B cell (primary cell): ENCODE measurements at regions not wholly inside any gene's neighbourhood (a gene's known extent, or its start where the extent isn't known, plus 50 kb on each side); places are given as distances from the start of the nearest gene placed in this dataset.

ENCODE experiments used
- ATAC-seq: fragments of 200-7000 bp; cut with Tn5 transposase; one replicate; pipeline ENCODE4 v1.10.0; 2021; ENCODE audit warnings: low read depth, mild to moderate bottlenecking, moderate number of reproducible peaks, moderate library complexity
- CTCF ChIA-PET: fragments of 350-600 bp; sonication (Branson Sonifier 250); formaldehyde crosslinking; loops from one replicate; lab custom pipeline; 2021; ENCODE audit warnings: antibody characterized with exemption, inconsistent platforms; lab: Charles Lee
- POLR2A ChIA-PET: fragments of 350-600 bp; sonication (Branson Sonifier 250); formaldehyde crosslinking; loops from one replicate; lab custom pipeline; 2021; ENCODE audit warnings: antibody characterized with exemption; lab: Charles Lee
- DNase-seq: peaks from one replicate; pipeline ENCODE4 v3.0.0; 2013
- H2AFZ ChIP-seq: 2 replicates; pipeline ENCODE4 v1.6.1; 2012; ENCODE audit warnings: mild to moderate bottlenecking, low read depth, low read length; ENCODE audit not compliant: insufficient read depth, poor library complexity, severe bottlenecking
- H3K27ac ChIP-seq, 2 donors: 1 replicate in 1 of 2; 2 replicates in 1 of 2; pipeline ENCODE4 v1.5.1; 2012 to 2013; ENCODE audit warnings: low read length in 2 of 2, mild to moderate bottlenecking in 2 of 2, moderate library complexity in 1 of 2
- H3K27me3 ChIP-seq, 4 experiments: fragments of 200-600 bp in 1 of 4; sonication (generic) in 1 of 4; replicated peaks in 1 of 4; 1 replicate in 2 of 4; 2 replicates in 2 of 4; pipeline versions ENCODE4 v1.6.1 to v1.7.0; 2013 to 2016; ENCODE audit warnings: low read length in 3 of 4, mild to moderate bottlenecking in 2 of 4, mixed read lengths in 1 of 4, moderate library complexity in 1 of 4; ENCODE audit not compliant: insufficient read depth in 4 of 4, control insufficient read depth in 3 of 4; ENCODE audit errors: control extremely low read depth in 1 of 4
- H3K36me3 ChIP-seq, 2 experiments: replicated peaks in 1 of 2; 1 replicate in 1 of 2; 2 replicates in 1 of 2; pipeline versions ENCODE4 v1.6.1 to v1.7.1; 2013; ENCODE audit warnings: low read length in 1 of 2; ENCODE audit not compliant: insufficient read depth in 2 of 2, control insufficient read depth in 1 of 2; ENCODE audit errors: control extremely low read depth in 1 of 2, extremely low read depth in 1 of 2
- H3K4me1 ChIP-seq, 2 donors: fragments of 200-600 bp in 1 of 2; sonication (generic) in 1 of 2; 1 replicate in 1 of 2; 2 replicates in 1 of 2; pipeline versions ENCODE4 v1.5.1 to v1.6.1; 2013 to 2017; ENCODE audit warnings: low read length in 2 of 2; ENCODE audit not compliant: control insufficient read depth in 2 of 2, insufficient read depth in 2 of 2
- H3K4me2 ChIP-seq: replicated peaks from 2 replicates; pipeline ENCODE3; 2012; ENCODE audit warnings: mild to moderate bottlenecking, low read depth, low read length; ENCODE audit not compliant: poor library complexity, severe bottlenecking
- H3K4me3 ChIP-seq, 5 experiments: fragments of 200-600 bp in 1 of 5; sonication (generic) in 1 of 5; 1 replicate in 3 of 5; 2 replicates in 2 of 5; pipeline versions ENCODE4 v1.5.1 to v1.7.0; 2011 to 2016; ENCODE audit warnings: low read length in 4 of 5, mild to moderate bottlenecking in 4 of 5, low read depth in 2 of 5, control low read depth in 1 of 5, moderate library complexity in 1 of 5; ENCODE audit not compliant: insufficient read depth in 1 of 5; ENCODE audit errors: control extremely low read depth in 1 of 5, extremely low read depth in 1 of 5
- H3K79me2 ChIP-seq: fragments of 200-600 bp; sonication (generic); one replicate; pipeline ENCODE4 v1.6.0; 2016; ENCODE audit warnings: low read length; ENCODE audit not compliant: control insufficient read depth, insufficient read depth
- H3K9ac ChIP-seq: fragments of 200-600 bp; sonication (generic); 2 replicates; pipeline ENCODE4 v1.6.1; 2017; ENCODE audit warnings: mild to moderate bottlenecking, low read length, moderate library complexity
- H3K9me3 ChIP-seq, 3 donors: one replicate each; pipeline versions ENCODE4 v1.6.1 to v1.7.1; 2013; ENCODE audit warnings: low read length in 2 of 3; ENCODE audit not compliant: control insufficient read depth in 2 of 3, insufficient read depth in 1 of 3; ENCODE audit errors: control extremely low read depth in 1 of 3
- H4K20me1 ChIP-seq: 2 replicates; pipeline ENCODE4 v1.6.0; 2012; ENCODE audit warnings: mild to moderate bottlenecking, low read length; ENCODE audit not compliant: insufficient read depth, control insufficient read depth, poor library complexity, severe bottlenecking
- H3K27ac Mint-ChIP-seq: one replicate; pipeline ENCODE4 v1.8.0; 2021; ENCODE audit warnings: mixed read lengths
- H3K27me3 Mint-ChIP-seq: one replicate; pipeline ENCODE4 v1.8.0; 2021; ENCODE audit warnings: mixed read lengths
- H3K4me1 Mint-ChIP-seq: one replicate; pipeline ENCODE4 v1.8.0; 2021; ENCODE audit warnings: mixed read lengths
- H3K4me3 Mint-ChIP-seq: one replicate; pipeline ENCODE4 v1.8.0; 2021; ENCODE audit warnings: mixed read lengths
- H3K9me3 Mint-ChIP-seq: one replicate; pipeline ENCODE4 v1.8.0; 2022; ENCODE audit warnings: mixed read lengths; ENCODE audit not compliant: insufficient read depth
- EZH2 ChIP-seq: IDR thresholded peaks from 2 replicates; pipeline ENCODE4 v1.6.1; 2012; ENCODE audit warnings: borderline replicate concordance, low read depth, mild to moderate bottlenecking, moderate library complexity, low read length; ENCODE audit not compliant: insufficient read depth, poor library complexity, severe bottlenecking
- WGBS: methylation state at CpG from one replicate; pipeline ENCODE4 v1.1.5; 2013; ENCODE audit warnings: missing lambda C conversion rate; ENCODE audit not compliant: insufficient coverage; 5-methylcytosine and 5-hydroxymethylcytosine counted together
- intact Hi-C: fragments of 100-400 bp; cut with micrococcal nuclease; formaldehyde crosslinking; loops from one replicate; pipeline ENCODE4 v1.10.0; 2022
- TF ChIP-seq, protein P1 (sequence below): fragments of 200-600 bp; IDR thresholded peaks from one replicate; pipeline ENCODE4 v1.8.0; 2022; ENCODE audit warnings: antibody characterized with exemption, mild to moderate bottlenecking

DNA sequence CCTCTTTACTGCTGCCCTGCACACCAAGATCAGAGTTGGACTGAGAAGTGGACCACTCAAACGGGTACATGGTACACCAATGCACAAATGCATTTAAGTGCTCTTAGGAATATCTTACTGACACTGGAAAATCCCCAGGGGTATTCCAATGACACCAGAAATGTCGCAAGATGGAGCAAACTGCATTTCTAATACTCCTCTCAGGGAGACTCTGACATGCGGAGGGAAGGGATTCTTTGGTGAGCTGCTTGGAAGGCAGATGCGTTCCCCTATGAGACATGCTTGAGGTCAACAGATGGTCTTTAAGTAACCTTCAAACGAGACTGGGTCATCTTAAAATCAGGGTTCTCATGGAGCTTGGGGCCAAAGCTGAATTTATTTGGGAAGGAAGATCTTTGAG is 521.8 kb upstream of the TCF4 start:
- intact Hi-C loops, result loop anchor here (10.0 kb wide), 1 partner anchor 695 kb away; no protein-coding TSS in a partner anchor
- H4K20me1 ChIP-seq, result no peaks in the 10 kb centered on the region
- H3K9ac ChIP-seq, result no peak overlapping the region
- H3K36me3 ChIP-seq, result no peaks in the 10 kb centered on the region
- peaks cover 0 to 3% (median 0%) of the 10 kb centered on the region in 3 donors for H3K9me3 ChIP-seq
- Mint-ChIP-seq H3K4me3 (no peak overlapping the region), H3K4me1 (peaks cover 32% of the 10 kb centered on the region), H3K9me3 (peaks cover 4% of the 10 kb centered on the region), H3K27ac (no peak overlapping the region), H3K27me3 (no peaks in the 10 kb centered on the region)
- 89% methylated on average over 3 of the region's 5 CpGs for WGBS
- no peak overlapping the region for H2AFZ ChIP-seq
- no peak overlapping the region for H3K4me3 ChIP-seq
- ChIA-PET POLR2A (no interaction called here), CTCF (no interaction called here)
- no peaks in the 10 kb centered on the region for H3K27me3 ChIP-seq
- H3K79me2 ChIP-seq, result no peaks in the 10 kb centered on the region
- no peak for DNase-seq
- TF ChIP-seq EZH2, result no peak
- TF ChIP-seq, protein P1, sequence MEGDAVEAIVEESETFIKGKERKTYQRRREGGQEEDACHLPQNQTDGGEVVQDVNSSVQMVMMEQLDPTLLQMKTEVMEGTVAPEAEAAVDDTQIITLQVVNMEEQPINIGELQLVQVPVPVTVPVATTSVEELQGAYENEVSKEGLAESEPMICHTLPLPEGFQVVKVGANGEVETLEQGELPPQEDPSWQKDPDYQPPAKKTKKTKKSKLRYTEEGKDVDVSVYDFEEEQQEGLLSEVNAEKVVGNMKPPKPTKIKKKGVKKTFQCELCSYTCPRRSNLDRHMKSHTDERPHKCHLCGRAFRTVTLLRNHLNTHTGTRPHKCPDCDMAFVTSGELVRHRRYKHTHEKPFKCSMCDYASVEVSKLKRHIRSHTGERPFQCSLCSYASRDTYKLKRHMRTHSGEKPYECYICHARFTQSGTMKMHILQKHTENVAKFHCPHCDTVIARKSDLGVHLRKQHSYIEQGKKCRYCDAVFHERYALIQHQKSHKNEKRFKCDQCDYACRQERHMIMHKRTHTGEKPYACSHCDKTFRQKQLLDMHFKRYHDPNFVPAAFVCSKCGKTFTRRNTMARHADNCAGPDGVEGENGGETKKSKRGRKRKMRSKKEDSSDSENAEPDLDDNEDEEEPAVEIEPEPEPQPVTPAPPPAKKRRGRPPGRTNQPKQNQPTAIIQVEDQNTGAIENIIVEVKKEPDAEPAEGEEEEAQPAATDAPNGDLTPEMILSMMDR, result no peak
- no peak for ATAC-seq
- H3K27ac ChIP-seq, result no peak overlapping the region
- H3K4me1 ChIP-seq, result peaks cover 22 to 29% of the 10 kb centered on the region in 2 donors
- H3K4me2 ChIP-seq, result no peak overlapping the region

DNA sequence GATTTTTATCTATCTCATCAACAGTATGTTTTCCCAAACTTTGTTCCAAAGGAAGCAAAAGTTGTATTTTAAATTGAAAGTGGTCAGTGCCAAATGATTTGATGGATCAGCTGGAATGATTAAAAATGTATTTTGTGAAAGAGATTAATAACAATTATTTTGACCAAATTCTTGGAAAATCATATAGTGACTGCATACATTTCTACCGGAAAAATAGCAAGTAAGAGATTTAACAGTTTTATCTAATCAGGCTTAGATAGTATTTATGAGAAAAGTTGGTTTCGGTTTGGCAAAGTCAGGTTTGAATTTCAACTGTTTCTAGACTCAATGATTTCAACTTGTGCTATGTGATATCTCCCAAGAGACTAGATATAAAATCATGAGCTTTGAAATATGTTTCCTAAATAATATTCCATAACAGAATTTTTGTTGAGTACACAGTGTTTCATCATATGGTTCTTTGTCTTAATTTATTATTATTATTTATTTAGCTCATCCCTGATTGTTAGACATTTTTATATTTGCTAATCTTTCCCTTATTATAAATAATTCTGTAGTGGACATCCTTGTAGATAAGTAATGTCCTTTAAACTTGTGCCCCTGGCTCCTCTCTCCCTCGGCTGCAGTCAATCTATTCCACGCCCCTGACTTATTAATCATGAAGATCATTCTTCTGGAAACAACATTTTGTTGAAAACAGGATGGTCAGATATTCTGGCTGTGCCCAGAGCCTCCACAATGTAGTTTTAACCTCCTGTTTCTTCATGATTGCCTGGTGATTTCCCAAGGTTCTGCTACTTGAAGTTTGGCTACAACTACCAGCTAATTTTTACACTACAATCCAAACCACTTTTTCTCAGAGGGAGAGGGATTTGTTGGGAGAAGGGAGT is 520.7 kb upstream of the TCF4 start:
- Histone ChIP-seq H4K20me1 (no peaks in the 10 kb centered on the region), H3K4me1 (peaks cover 15 to 19% of the 10 kb centered on the region in 2 donors), H3K36me3 (no peaks in the 10 kb centered on the region), H3K4me2 (no peak overlapping the region), H2AFZ (no peak overlapping the region), H3K9me3 (peaks cover 0 to 7% (median 2%) of the 10 kb centered on the region in 3 donors), H3K9ac (no peak overlapping the region), H3K4me3 (no peak overlapping the region), H3K79me2 (no peaks in the 10 kb centered on the region), H3K27me3 (no peaks in the 10 kb centered on the region), H3K27ac (no peak overlapping the region)
- TF ChIP-seq, protein P1, result no peak
- TF ChIP-seq EZH2, result no peak
- 100% methylated on average over 1 of the region's 4 CpGs for WGBS
- no peak overlapping the region for H3K4me3 Mint-ChIP-seq
- ATAC-seq (no peak), DNase-seq (no peak)
- CTCF ChIA-PET, result no interaction called here
- intact Hi-C loops, result no loop called here
- peaks cover 9% of the 10 kb centered on the region for H3K9me3 Mint-ChIP-seq
- peaks cover 24% of the 10 kb centered on the region for H3K4me1 Mint-ChIP-seq
- no peak overlapping the region for H3K27ac Mint-ChIP-seq
- POLR2A ChIA-PET, result no interaction called here
- no peaks in the 10 kb centered on the region for H3K27me3 Mint-ChIP-seq
